ENCODE measurements at regions not wholly inside any gene's neighbourhood (a gene's known extent, or its start where the extent isn't known, plus 50 kb on each side); places are given as distances from the start of the nearest gene placed in this dataset.
"Not testable (repeated sequence)": the region's sequence is repeated elsewhere in the genome, so short reads cannot be mapped to it uniquely, and the experiment has no call there.

DNA sequence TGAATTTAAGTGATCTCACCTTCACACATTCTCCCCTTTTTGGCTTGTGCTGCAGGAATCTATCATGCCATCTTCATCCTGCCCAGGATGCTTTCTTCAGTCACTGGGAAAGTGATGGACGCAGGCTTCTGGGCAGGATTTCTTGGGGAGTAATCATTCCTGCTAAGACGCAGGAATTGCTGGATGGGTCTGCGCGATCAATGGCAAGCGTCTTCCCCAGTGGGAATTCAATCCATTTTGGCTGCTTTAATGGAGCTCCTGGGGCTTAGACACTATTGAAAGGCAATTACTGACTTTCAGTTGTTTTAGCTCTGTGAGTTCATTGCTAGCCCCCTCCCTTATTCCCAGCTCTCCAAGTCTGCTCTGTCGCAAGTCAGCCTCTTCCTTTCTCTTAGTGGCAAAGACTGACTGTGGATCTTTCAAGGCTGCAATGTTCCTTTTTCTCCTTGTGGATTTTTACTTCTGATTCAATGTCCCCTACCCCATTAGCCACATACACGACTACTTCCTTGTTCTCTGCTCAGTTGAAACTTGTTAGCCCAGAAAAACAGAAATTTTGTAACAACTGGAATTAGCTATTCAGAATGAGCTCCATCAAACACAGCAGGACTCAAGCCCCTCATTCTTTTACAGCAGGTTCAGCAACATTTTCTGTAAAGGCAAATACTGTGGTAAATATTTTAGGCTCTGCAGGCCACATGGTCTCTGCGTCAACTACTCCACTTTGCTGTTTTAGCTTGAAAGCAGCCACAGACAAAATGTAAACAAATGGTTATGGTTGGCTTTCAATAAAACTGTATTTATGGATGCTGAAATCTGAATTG, 154.9 kb downstream of the ASB9 start:
- no peak for DNase-seq

DNA sequence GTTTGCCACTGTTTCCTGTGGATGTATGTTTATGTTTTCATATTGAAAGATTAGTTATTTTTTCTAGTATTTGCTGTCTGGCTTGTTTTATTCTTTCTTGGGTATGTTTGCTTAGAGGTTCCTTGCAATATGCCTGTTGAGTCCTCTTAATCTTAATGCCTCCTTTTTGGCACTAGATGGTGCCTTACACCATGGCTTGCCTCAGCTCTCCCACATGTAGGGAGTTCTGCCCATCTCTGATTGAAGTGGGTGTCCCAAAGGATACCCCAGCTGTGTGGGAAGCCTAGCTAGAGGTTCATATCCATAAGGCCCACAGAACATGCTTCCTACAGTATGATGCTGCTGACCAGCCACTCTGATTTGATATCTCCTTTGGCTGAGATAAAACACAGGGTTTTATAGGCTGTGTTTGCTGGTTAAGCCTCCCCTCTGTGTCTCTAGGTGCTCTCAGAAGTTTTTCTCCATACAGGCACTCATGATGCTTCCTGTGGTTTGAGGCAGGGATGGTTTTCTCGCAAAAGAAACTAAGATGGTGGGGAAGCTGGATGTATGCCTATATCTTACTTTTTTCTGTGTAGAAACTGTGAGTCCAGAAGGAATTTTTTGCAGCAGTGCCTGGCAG, 162.4 kb downstream of the ASB9 start:
- DNase-seq, result no peak

- no peak for DNase-seq
Observed at GRCh38 chrX:15098505-15098904, 171.4 kb downstream of the ASB9 start.

- no peak for DNase-seq
Observed at GRCh38 chrX:15087747-15088146, 182.1 kb downstream of the ASB9 start.

GRCh38 chrX:15073313-15073712, 196.6 kb downstream of the ASB9 start:
- DNase-seq, result no peak

- no peak for DNase-seq
Observed at GRCh38 chrX:15072880-15073279, 197.0 kb downstream of the ASB9 start.

GRCh38 chrX:15072259-15072658, 197.6 kb downstream of the ASB9 start:
- DNase-seq, result no peak

GRCh38 chrX:15059474-15059873, 186.3 kb downstream of the MOSPD2 start:
- no peak for DNase-seq

DNA sequence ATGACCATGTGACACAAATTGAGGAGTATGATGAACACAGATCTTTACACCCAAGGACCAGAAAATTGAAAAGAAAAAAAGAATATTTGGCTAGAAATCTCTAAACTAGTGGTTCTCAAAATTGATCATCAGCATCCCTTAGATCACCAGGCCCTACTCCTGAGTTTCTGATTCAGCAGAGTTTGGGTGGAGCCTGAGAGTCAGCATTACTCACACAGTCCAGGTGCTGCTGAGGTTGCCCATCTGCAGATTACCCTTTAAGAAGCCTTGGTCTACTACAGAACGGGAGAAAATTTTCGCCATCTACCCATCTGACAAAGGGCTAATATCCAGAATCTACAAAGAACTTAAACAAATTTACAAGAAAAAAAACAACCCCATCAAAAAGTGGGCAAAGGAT, 182.8 kb downstream of the MOSPD2 start:
- no peak for DNase-seq

- DNase-seq, result no peak
Observed at GRCh38 chrX:15055146-15055930, 182.1 kb downstream of the MOSPD2 start.

- no peak for DNase-seq
Observed at GRCh38 chrX:15050395-15050794, 177.2 kb downstream of the MOSPD2 start.

DNA sequence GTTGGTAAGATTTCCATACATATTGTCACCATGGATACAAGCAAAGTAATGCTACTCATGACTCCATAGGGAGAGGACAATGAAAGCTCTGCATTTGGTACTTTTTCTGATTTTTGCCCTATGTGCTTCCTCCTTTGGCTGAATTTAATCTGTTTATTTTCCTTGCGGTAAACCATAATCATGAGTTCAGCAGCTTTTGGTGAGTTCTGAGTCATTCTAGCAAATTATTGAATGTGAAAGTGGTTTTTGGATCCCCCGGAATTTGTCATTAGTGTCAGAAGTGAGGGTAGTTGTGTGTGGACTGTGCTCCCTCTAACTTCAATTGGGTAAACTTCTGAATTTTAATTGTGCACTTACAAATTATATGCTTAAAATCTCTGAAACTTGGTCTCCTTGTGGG, 170.3 kb downstream of the MOSPD2 start:
- DNase-seq, result no peak

DNA sequence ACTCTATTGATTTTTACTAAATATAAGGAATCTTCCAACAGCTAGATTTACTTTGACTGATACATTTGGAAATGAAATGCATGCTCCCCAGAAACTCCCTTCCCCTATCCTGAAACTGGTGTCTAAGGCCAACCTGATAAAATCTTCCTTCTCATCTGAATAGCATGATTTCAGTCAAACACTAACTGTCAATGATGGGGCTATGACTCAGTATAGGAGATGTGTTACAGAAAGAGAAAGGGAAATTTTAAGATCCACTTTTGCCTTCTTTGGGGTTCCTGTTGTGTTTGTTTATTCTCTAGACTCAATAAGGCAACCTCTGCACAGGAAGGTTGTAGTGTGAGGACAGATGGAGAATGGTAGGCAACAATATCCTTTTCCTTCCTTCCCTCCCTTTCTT, 160.7 kb downstream of the MOSPD2 start:
- DNase-seq, result no peak

GRCh38 chrX:15017491-15017890, 144.3 kb downstream of the MOSPD2 start:
- DNase-seq, result no peak

GRCh38 chrX:15016051-15016450, 142.8 kb downstream of the MOSPD2 start:
- no peak for DNase-seq

GRCh38 chrX:15014281-15014680, 141.1 kb downstream of the MOSPD2 start:
- no peak for DNase-seq

GRCh38 chrX:15013461-15013860, 140.2 kb downstream of the MOSPD2 start:
- no peak for DNase-seq

GRCh38 chrX:14997271-14997670, 124.0 kb downstream of the MOSPD2 start:
- no peak for DNase-seq

- DNase-seq, result not testable (repeated sequence)
Observed at GRCh38 chrX:14984425-14984824, 111.2 kb downstream of the MOSPD2 start.

Data from activated CD4-positive, CD25-positive, alpha-beta regulatory T cell (primary cell).